ENCODE measurements at regions not wholly inside any gene's neighbourhood (a gene's known extent, or its start where the extent isn't known, plus 50 kb on each side); places are given as distances from the start of the nearest gene placed in this dataset.
"Not testable (repeated sequence)": the region's sequence is repeated elsewhere in the genome, so short reads cannot be mapped to it uniquely, and the experiment has no call there.

DNA sequence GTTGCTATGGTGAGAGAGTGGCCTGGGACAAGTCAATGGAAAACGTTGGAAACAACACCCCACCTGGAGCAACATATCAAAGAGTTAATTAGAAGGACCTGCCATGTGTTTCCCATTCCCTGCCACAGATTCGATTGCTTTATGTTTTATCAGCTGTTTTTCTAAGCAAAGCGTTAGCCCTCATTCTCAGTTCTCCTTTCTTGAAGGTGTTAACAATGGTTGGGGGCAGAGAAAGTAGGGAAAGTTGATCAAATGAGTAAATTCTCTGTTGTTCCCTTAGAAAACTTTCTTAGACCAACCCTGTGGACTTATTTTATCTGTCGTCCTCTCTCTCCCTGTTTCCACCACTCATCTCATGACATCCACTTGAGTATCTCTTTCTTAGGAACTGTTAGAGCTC lies 102.5 kb downstream of the ADAMTS15 start:
- DNase-seq (ENCODE audit: low read depth): no peak

GRCh38 chr11:130551388-130551787 lies 102.9 kb downstream of the ADAMTS15 start:
- no peak for DNase-seq (ENCODE audit: low read depth)

GRCh38 chr11:130553306-130553705 lies 104.9 kb downstream of the ADAMTS15 start:
- DNase-seq (ENCODE audit: low read depth): peak; percentile 74

GRCh38 chr11:130554241-130555055 lies 106.0 kb downstream of the ADAMTS15 start:
- DNase-seq (ENCODE audit: low read depth): peak; percentile 56

GRCh38 chr11:130555251-130555841 lies 106.9 kb downstream of the ADAMTS15 start:
- DNase-seq (ENCODE audit: low read depth): peak; percentile 36

GRCh38 chr11:130560000-130560780 lies 111.7 kb downstream of the ADAMTS15 start:
- no peak for DNase-seq (ENCODE audit: low read depth)

DNA sequence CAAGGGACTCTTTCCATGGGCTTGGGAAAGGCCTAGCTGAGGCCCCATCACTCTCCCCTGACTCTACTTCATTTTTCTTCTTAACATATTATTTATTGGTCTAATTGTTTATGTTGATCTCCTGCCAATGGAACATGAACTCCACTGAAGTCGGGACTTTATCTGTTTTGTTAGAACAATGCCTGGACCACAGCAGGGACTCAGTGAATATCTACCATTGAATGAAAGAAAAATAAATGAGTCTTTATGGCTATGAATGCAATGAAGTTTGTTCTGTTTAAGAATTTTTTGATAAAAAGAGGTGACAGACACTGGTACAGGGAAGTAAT lies 112.3 kb downstream of the ADAMTS15 start:
- no peak for DNase-seq (ENCODE audit: low read depth)

DNA sequence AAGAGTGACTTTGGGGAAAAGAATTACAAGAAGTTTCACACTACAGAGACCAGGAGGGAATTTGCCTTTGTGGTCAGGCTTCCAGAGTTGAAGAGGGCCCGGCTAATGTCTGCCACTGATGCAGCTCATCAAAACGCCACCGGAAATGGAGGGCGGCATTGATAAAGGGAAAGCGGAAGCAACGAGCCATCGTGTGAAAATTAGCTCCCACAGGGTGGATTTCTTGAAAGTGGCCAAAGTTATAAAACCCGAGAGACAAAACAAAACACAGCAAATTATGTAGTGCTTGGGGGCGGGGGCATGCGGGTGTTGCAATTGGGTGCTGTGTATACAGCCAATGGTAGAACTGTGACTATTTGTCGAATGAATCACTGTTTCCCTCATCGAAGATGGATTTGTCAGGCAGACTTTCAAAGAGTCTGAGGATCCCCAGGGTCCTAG lies 113.0 kb downstream of the ADAMTS15 start:
- peak; percentile 54 for DNase-seq (ENCODE audit: low read depth)

DNA sequence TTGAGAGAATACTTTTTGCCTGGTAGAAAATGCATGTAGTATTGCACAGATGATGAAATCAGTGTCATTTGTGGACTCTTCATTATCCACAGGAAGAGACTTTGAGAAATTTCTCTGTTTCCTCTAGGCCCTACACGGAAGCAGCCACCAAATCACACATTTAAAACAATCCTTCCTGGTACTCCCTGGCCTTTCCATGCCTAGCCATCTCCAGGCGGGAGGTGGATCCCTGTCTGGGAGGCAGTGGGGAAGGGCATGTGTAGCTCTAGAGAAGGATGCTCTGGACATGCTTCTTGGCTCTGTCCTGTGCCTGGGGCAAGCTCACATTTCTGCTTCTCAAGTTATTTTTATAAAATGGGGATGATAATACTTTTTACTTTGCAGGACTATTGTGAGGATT lies 114.1 kb downstream of the ADAMTS15 start:
- DNase-seq (ENCODE audit: low read depth): no peak

- not testable (repeated sequence) for DNase-seq (ENCODE audit: low read depth)
Observed at GRCh38 chr11:130566360-130566759, 117.9 kb downstream of the ADAMTS15 start.

- DNase-seq (ENCODE audit: low read depth): no peak
Observed at GRCh38 chr11:130571519-130571918, 123.1 kb downstream of the ADAMTS15 start.

- DNase-seq (ENCODE audit: low read depth): no peak
Observed at GRCh38 chr11:130571947-130572584, 123.6 kb downstream of the ADAMTS15 start.

DNA sequence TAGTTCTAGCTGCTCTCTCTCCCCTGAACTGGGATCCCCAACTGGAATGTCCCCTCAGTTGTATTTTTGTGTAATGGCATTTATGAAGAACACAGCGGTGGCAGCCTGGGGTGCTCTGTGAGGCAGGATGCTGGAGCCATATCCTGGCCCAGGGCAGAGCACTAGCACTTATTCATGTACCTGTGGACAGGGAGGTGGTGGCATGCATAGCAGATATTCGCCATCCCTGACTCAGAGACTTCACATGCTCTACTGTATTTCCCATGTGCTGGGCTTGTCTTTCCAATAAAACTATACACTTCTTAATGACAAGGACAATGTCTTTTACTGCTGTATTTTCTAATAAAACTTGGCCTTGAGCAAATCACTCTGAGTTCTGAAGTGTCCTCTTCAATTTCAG lies 125.3 kb downstream of the ADAMTS15 start:
- DNase-seq (ENCODE audit: low read depth): no peak

DNA sequence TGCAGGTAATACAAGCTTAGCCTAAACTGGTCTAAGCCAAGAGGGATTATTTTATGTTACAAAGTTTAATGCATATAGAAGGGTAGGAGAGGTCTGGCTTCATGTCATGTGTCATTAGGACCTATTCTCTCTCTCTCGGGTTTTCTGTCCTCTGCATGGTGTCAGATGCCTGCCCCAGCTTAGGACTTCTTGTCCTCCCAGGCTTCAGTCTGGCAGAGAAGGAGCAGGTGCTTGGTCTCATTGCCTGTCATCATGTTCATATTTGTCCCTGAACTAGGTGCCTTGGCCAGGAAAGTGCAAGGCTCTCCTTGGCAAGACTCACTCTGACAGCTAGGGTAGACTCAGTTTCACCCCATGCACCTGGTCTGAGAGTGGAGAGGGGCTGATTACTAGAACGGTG lies 126.3 kb downstream of the ADAMTS15 start:
- DNase-seq (ENCODE audit: low read depth): no peak

DNA sequence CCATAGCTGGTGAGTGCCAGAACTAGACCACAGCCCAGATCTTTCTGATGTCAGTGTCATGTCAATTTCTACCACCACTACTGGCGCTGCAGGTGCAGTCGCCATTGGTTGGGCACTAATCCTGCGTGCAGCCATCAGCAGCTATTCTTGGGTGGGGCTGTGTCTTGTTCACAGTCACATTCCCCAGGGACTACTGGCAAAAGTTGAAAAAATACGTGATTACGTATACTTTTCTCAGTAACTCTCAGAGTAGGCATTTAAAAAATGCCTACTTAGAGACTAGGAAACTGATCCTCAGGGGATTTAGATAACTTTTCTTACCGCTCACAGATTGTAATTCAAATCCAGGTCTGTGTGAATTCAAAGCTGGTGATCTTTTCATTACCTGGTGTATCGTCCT lies 127.7 kb downstream of the ADAMTS15 start:
- DNase-seq (ENCODE audit: low read depth): no peak

DNA sequence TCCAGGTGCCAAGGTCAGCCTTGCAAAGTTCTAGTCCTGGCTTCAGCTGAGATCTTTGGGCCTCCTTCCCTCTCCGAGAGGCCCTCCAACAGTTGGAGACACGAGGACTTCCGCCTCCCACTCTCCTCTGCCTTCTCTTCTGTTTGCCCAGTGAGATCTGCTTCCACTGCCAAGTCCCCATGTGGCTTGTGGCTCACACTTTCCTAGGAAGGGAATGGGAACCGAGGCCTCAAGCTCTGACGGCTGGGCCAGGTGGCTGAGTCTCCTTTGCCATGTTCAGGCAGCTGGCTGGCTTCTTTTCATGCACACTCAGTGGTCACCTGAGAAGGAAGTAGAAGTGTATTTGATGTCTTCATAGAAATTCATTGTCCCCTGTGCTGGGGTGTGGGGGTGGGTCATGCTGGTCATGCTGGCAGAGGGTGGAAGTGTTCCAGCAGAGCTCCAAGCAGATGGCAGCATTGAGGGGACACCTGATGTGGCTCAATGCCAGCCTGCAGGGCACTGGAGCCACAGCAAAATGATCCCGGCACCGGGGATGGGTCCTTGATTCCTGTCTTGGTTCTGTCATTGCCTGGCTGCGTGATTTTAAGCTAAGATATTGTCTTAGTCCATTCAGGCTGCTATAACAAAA lies 130.4 kb downstream of the ADAMTS15 start:
- DNase-seq (ENCODE audit: low read depth): no peak

DNA sequence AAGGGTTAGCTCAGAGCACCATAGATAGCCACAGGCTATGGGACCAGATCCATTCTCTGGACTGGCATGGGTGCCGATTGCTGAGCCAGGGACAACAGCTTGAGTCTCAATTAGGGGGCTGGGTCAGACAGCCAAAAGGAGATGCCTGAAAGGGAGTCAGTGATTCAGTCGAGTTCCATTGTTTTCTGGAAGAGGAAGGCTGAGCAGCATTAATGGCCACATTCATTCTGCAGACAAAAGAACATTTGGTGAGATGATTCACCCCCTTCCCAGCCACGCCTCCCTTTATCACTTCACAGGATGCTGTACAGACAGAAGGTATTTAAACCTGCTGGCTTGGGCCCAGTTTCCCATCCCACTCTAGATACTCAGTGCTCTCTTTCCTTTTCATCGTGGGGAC lies 131.9 kb downstream of the ADAMTS15 start:
- DNase-seq (ENCODE audit: low read depth): peak; percentile 95

DNA sequence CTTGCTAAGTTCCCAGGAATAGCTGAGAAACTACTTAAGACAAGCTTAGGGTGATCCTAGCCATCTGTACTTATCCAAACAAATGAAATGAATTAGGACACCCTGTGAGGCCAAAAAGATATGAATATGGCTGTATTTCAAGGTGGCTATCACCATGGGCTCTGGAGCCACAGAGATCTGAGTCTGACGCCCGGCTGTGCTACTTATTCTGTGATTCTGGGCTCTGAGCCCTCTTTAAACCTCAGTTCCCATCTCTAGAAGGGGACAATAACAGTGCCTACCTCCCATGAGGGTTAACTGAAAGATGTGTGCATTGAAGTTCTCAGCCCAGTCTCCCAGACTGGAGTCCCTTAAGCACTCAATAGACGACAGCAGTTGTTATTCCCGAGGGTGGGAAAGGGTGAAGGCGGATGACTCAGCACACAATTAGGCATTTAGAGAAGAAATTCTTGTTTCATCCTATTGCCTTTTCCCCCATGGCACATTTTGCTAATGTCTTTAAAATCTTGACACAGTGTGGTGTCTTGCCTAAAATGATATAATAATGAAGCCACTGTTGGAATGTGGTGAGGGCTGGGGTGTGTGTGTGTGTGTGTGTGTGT lies 132.5 kb downstream of the ADAMTS15 start:
- peak; percentile 97 for DNase-seq (ENCODE audit: low read depth)

DNA sequence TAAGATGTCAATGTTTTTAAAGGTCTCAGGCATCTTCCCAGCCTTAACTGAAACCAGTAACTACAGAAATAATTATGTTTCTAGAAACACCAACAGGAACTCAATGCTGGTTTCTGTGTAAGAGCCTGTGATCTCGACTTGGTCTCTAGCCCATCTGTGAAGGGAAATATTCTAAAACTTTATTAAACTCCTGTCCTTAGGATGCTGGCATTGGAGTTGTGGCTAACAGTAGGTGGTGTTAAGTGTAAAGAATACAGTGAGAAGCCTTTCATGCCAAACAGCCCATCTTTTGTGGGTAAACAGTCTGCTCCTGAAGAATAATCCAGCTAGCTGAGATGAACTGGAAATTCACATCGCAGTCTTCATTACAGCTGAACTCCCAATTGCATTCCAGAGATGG lies 133.2 kb downstream of the ADAMTS15 start:
- DNase-seq (ENCODE audit: low read depth): peak; percentile 60

- no peak for DNase-seq (ENCODE audit: low read depth)
Observed at GRCh38 chr11:130582176-130582575, 133.7 kb downstream of the ADAMTS15 start.

- no peak for DNase-seq (ENCODE audit: low read depth)
Observed at GRCh38 chr11:130582981-130583380, 134.5 kb downstream of the ADAMTS15 start.

DNA sequence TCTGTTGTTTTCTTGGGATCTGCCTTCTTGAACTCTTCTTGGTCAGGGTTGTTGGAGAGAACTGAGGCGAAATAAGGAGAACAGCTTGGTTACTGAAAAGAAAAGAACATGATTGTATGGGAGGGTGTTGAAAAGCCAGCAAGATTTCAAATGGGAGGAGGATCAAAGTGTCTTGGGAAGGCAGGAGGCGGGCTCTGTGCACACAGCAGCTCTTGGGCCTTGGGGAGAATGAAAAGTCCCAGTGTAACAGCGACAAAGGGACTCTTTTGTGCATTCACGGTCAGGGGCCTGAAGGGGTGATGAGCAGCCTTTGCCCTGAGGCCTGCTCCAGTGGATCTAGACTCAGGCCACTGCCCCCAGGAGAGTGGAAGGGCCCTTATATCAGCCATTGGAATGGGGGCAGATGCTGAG lies 135.4 kb downstream of the ADAMTS15 start:
- no peak for DNase-seq (ENCODE audit: low read depth)

Data from EH (cell line).